ENCODE measurements at regions not wholly inside any gene's neighbourhood (a gene's known extent, or its start where the extent isn't known, plus 50 kb on each side); places are given as distances from the start of the nearest gene placed in this dataset.

GRCh38 chr4:177937041-177937440 is 494.8 kb upstream of the AGA start:
- no peak overlapping the region for H3K4me3 ChIP-seq (ENCODE audit: low read depth, low read length)
- DNase-seq (ENCODE audit: low read depth), result no peak
- no peak for TF ChIP-seq CTCF (conservative IDR thresholded peaks at IDR 0.05; ENCODE audit: low read depth, low read length)

DNA sequence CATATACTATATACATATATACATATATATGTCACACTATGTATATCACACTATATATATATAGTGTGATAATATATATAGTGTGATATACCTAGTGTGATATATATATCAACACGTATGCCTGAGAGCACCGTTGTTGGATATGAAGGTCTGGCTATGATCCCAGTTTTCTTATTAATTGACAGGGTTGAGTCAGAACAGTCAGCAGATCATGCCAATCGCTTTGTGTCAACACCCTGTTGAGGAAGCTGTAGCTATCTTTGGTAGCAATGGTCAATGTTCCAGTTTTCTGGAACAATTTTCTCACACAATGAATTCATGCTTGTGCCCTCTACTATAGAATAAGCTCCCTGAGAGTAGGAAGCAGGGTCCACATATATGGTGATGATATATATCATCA is 496.0 kb upstream of the AGA start:
- peak; percentile 75 for DNase-seq (ENCODE audit: low read depth)
- no peak overlapping the region for H3K4me3 ChIP-seq (ENCODE audit: low read depth, low read length)
- no peak for TF ChIP-seq CTCF (conservative IDR thresholded peaks at IDR 0.05; ENCODE audit: low read depth, low read length)

GRCh38 chr4:177945268-177945667 is 503.0 kb upstream of the AGA start:
- no peak for TF ChIP-seq CTCF (conservative IDR thresholded peaks at IDR 0.05; ENCODE audit: low read depth, low read length)
- no peak for DNase-seq (ENCODE audit: low read depth)
- H3K4me3 ChIP-seq (ENCODE audit: low read depth, low read length), result no peak overlapping the region

DNA sequence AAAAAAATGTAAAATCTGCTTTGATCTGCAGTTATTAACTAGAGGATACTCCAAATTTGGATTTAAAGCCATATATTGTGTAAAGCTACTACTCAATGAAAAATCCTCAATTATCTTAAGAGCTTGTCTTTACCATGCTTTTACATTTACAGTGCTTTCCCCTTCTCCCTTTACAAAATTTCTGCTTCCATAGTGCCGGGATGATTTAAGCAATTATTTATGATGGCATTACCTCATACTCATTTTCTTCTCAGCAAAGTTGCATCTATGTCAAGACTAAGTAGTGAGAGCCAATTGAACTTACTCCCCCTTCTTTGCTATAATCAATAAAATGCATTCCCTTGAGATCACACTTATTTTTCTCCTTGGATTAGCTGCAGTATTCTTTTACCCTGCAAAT is 505.4 kb upstream of the AGA start:
- no peak for TF ChIP-seq CTCF (conservative IDR thresholded peaks at IDR 0.05; ENCODE audit: low read depth, low read length)
- no peak overlapping the region for H3K4me3 ChIP-seq (ENCODE audit: low read depth, low read length)
- no peak for DNase-seq (ENCODE audit: low read depth)

DNA sequence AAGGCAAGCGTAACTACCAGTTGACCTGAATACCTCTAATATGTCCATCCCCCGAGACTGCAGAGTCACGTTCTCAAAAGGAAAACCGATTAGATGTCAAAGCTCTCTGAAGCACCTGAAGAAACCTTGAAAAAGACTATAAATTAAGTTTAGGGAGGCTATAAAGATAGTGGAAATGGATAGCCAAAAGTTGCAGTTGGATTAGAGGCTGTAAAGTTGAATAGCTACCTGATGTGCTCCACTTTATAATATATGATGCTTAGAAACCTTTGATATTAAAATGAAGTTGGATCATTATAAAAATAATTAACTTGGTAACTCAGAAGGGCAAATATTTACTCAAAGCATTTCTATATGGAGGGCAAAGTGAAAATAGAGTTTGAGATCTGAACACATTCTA is 506.6 kb upstream of the AGA start:
- no peak for DNase-seq (ENCODE audit: low read depth)
- no peak for TF ChIP-seq CTCF (conservative IDR thresholded peaks at IDR 0.05; ENCODE audit: low read depth, low read length)
- H3K4me3 ChIP-seq (ENCODE audit: low read depth, low read length), result no peak overlapping the region

- DNase-seq (ENCODE audit: low read depth), result no peak
- TF ChIP-seq CTCF (conservative IDR thresholded peaks at IDR 0.05; ENCODE audit: low read depth, low read length), result no peak
- no peak overlapping the region for H3K4me3 ChIP-seq (ENCODE audit: low read depth, low read length)
These were observed 508.8 kb upstream of the AGA start for GRCh38 chr4:177951026-177951425.

- H3K4me3 ChIP-seq (ENCODE audit: low read depth, low read length), result no peak overlapping the region
- no peak for TF ChIP-seq CTCF (conservative IDR thresholded peaks at IDR 0.05; ENCODE audit: low read depth, low read length)
- DNase-seq (ENCODE audit: low read depth), result no peak
These were observed 510.5 kb upstream of the AGA start for GRCh38 chr4:177952723-177953122.

Data from epithelial cell of proximal tubule (primary cell).